ENCODE measurements at regions not wholly inside any gene's neighbourhood (a gene's known extent, or its start where the extent isn't known, plus 50 kb on each side); places are given as distances from the start of the nearest gene placed in this dataset.

- TF ChIP-seq EGR1 (IDR thresholded peaks at IDR 0.05; ENCODE audit: borderline replicate concordance, low read depth, low read length) (no peak), CBX5 (IDR thresholded peaks at IDR 0.05; ENCODE audit: low read depth, low read length) (no peak), ZNF274 (IDR thresholded peaks at IDR 0.05; ENCODE audit: borderline replicate concordance, extremely low read depth, low read length) (no peak)
These were observed 585.0 kb upstream of the MAP3K7 start (continued) for GRCh38 chr6:91171754-91172462.

Data from H1 (cell line).